Neural cell (in vitro differentiated cells): ENCODE measurements at regions not wholly inside any gene's neighbourhood (a gene's known extent, or its start where the extent isn't known, plus 50 kb on each side); places are given as distances from the start of the nearest gene placed in this dataset.

Experiments
- H2AFZ ChIP-seq: fragments of 200-600, 300-800 bp; sonication (generic), shearing (Covaris generic); 2 replicates; pipeline ENCODE4 v1.6.0; 2014; ENCODE audit warnings: low read depth, mild to moderate bottlenecking, antibody characterized with exemption, low read length, moderate library complexity
- H3F3A ChIP-seq: fragments of 200-600 bp; shearing (Covaris generic); 2 replicates; pipeline ENCODE4 v1.6.1; 2016; ENCODE audit warnings: mild to moderate bottlenecking, moderate library complexity, mixed read lengths, antibody characterized with exemption, low read length; ENCODE audit not compliant: insufficient read depth, poor library complexity, severe bottlenecking
- H3K27ac ChIP-seq: fragments of 200-600, 300-800 bp; sonication (generic), shearing (Covaris generic); 2 replicates; pipeline ENCODE4 v1.5.1; 2014; ENCODE audit warnings: mild to moderate bottlenecking, low read length, moderate library complexity
- H3K27me3 ChIP-seq: fragments of 300-800, 200-600 bp; sonication (generic), shearing (Covaris generic); 2 replicates; pipeline ENCODE4 v1.6.0; 2014; ENCODE audit warnings: mild to moderate bottlenecking, low read depth, low read length, moderate library complexity; ENCODE audit not compliant: insufficient read depth
- H3K36me3 ChIP-seq: fragments of 300-800, 200-600 bp; sonication (generic), shearing (Covaris generic); 2 replicates; pipeline ENCODE4 v1.5.1; 2014; ENCODE audit warnings: mild to moderate bottlenecking, antibody characterized with exemption, low read length, moderate library complexity; ENCODE audit not compliant: insufficient read depth
- H3K4me2 ChIP-seq: fragments of 300-800, 200-600 bp; sonication (generic), shearing (Covaris generic); 2 replicates; pipeline ENCODE4 v1.6.0; 2014; ENCODE audit warnings: mild to moderate bottlenecking, low read length
- H3K4me3 ChIP-seq: fragments of 300-800, 200-600 bp; sonication (generic), shearing (Covaris generic); 2 replicates; pipeline ENCODE4 v1.5.1; 2014; ENCODE audit warnings: mild to moderate bottlenecking, low read length, moderate library complexity
- H3K79me2 ChIP-seq: fragments of 200-600 bp; shearing (Covaris generic); replicated peaks from 2 replicates; pipeline ENCODE4 v1.6.0; 2014; ENCODE audit warnings: mild to moderate bottlenecking, low read length, moderate library complexity; ENCODE audit not compliant: insufficient read depth
- H3K9ac ChIP-seq: fragments of 300-800, 200-600 bp; sonication (generic), shearing (Covaris generic); 2 replicates; pipeline ENCODE4 v1.6.1; 2016; ENCODE audit warnings: mild to moderate bottlenecking, low read length, mixed read lengths
- H3K9me2 ChIP-seq: fragments of 200-600 bp; shearing (Covaris generic); 2 replicates; pipeline ENCODE4 v1.6.1; 2016; ENCODE audit warnings: mild to moderate bottlenecking, low read length, mixed read lengths; ENCODE audit not compliant: insufficient read depth
- H3K9me3 ChIP-seq: fragments of 200-600, 300-800 bp; sonication (generic), shearing (Covaris generic); 2 replicates; pipeline ENCODE4 v1.6.1; 2016; ENCODE audit warnings: mild to moderate bottlenecking, mixed run types, low read length, moderate library complexity, mixed read lengths
- H4K20me1 ChIP-seq: fragments of 200-600 bp; shearing (Covaris generic); 2 replicates; pipeline ENCODE4 v1.6.1; 2016; ENCODE audit warnings: mild to moderate bottlenecking, mixed run types; ENCODE audit not compliant: insufficient read depth
- EP300 ChIP-seq: fragments of 450-650 bp; conservative IDR thresholded peaks from 2 replicates; pipeline ENCODE4 v1.6.1; 2014; ENCODE audit warnings: antibody characterized with exemption, mild to moderate bottlenecking, moderate library complexity; ENCODE audit not compliant: poor library complexity, severe bottlenecking
- EZH2 ChIP-seq: fragments of 200-600, 300-800 bp; shearing (Covaris generic), sonication (generic); IDR thresholded peaks from 2 replicates; pipeline ENCODE4 v1.6.1; 2014; ENCODE audit warnings: antibody characterized with exemption, low read length, borderline replicate concordance, mild to moderate bottlenecking; ENCODE audit not compliant: insufficient read depth, poor library complexity, severe bottlenecking
- MXI1 ChIP-seq: fragments of 450-650 bp; conservative IDR thresholded peaks from 2 replicates; pipeline ENCODE4 v1.6.1; 2014; ENCODE audit warnings: antibody characterized with exemption, mild to moderate bottlenecking; ENCODE audit not compliant: poor library complexity, severe bottlenecking
- POLR2AphosphoS5 ChIP-seq: IDR thresholded peaks from 2 replicates; pipeline ENCODE4 v1.6.1; 2012
- RAD21 ChIP-seq: fragments of 450-650 bp; conservative IDR thresholded peaks from 2 replicates; pipeline ENCODE4 v1.6.1; 2014; ENCODE audit warnings: antibody characterized with exemption, mild to moderate bottlenecking, moderate library complexity
- SMC3 ChIP-seq: fragments of 450-650 bp; conservative IDR thresholded peaks from 2 replicates; pipeline ENCODE4 v1.6.1; 2014; ENCODE audit warnings: antibody characterized with exemption, mild to moderate bottlenecking, moderate library complexity; ENCODE audit not compliant: poor library complexity
- TAF1 ChIP-seq: IDR thresholded peaks from 2 replicates; pipeline ENCODE4 v1.6.1; 2012; ENCODE audit warnings: low read depth
- TF ChIP-seq, protein P1 (sequence below): IDR thresholded peaks from 2 replicates; pipeline ENCODE4 v1.6.1; 2012; ENCODE audit warnings: borderline replicate concordance
- TF ChIP-seq, protein P2 (sequence below): fragments of 450-650 bp; IDR thresholded peaks from 2 replicates; pipeline ENCODE4 v1.5.1; 2014; ENCODE audit warnings: antibody characterized with exemption, mild to moderate bottlenecking, moderate library complexity; ENCODE audit not compliant: poor library complexity, severe bottlenecking

DNA sequence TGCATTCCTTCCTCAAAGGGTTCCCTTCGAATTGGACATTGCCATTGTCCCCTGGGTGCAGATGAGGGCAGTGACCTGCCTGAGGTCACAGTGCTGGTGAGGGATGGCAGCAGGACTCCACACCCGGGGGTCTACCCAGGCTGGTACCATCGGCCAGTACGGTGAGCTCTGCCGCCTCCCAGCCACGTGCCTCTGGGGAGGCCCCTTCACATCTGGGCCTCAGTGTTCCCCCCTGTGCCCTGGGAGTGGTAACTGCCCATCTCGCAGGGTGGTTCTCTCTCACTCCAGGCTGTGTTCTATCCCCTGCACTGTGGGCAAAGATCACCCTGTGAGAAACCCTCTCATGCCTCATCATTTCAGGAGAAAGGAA, 99.4 kb upstream of the IQSEC1 start:
- no peaks in the 10 kb centered on the region for H3F3A ChIP-seq
- no peak for TF ChIP-seq EZH2
- no peak for TF ChIP-seq MXI1
- no peak for TF ChIP-seq SMC3

DNA sequence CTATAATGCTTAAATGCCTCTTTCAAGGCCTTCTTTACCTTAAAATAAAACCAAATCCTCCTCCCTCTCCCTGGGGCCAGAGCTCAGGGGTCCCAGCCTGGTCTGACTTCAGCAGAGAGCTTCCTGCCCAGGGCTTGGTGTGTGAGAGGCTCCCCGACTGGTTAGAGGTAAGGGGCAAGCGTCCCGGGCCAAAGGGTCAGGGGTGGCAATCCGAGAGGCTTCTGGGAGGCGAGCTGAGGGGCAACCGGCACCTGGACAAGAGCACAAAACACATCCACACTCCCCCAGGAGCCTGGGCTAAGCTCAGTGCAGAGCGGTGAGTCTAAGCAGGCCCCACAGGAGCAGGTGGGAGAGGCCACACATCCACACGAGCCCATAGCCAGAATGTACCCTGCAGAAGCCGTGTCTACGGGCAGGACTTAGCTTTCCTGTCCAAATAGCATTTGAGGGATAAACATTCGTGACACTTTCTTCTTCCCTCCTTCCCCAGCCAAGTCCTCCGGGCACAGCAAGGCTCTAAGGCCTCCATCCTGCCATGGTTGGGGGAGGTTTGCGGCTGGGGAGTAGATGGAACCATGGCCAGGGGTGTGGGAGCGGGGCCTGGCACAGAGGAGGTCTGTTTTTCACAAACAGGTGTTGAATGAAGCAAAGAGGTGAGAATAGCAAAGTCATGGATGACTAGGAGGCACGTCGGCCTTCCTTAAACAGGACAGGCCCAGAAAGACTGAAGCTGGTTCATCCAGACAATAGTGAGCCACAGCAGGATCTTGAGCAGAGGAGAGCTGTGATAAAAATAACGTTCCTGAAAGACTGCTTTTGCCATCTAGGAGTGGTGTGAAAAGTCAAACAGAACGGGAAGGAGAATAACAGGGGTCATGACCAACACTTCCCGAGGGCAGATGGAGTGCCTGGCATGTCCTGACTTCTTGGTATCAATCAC, 98.7 kb upstream of the IQSEC1 start:
- no peaks in the 10 kb centered on the region for H3F3A ChIP-seq
- TF ChIP-seq MXI1 = no peak
- TF ChIP-seq, protein P1, sequence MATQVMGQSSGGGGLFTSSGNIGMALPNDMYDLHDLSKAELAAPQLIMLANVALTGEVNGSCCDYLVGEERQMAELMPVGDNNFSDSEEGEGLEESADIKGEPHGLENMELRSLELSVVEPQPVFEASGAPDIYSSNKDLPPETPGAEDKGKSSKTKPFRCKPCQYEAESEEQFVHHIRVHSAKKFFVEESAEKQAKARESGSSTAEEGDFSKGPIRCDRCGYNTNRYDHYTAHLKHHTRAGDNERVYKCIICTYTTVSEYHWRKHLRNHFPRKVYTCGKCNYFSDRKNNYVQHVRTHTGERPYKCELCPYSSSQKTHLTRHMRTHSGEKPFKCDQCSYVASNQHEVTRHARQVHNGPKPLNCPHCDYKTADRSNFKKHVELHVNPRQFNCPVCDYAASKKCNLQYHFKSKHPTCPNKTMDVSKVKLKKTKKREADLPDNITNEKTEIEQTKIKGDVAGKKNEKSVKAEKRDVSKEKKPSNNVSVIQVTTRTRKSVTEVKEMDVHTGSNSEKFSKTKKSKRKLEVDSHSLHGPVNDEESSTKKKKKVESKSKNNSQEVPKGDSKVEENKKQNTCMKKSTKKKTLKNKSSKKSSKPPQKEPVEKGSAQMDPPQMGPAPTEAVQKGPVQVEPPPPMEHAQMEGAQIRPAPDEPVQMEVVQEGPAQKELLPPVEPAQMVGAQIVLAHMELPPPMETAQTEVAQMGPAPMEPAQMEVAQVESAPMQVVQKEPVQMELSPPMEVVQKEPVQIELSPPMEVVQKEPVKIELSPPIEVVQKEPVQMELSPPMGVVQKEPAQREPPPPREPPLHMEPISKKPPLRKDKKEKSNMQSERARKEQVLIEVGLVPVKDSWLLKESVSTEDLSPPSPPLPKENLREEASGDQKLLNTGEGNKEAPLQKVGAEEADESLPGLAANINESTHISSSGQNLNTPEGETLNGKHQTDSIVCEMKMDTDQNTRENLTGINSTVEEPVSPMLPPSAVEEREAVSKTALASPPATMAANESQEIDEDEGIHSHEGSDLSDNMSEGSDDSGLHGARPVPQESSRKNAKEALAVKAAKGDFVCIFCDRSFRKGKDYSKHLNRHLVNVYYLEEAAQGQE = no peak
- no peak for TF ChIP-seq POLR2AphosphoS5
- no peak for TF ChIP-seq TAF1
- TF ChIP-seq RAD21 = no peak
- TF ChIP-seq, protein P2, sequence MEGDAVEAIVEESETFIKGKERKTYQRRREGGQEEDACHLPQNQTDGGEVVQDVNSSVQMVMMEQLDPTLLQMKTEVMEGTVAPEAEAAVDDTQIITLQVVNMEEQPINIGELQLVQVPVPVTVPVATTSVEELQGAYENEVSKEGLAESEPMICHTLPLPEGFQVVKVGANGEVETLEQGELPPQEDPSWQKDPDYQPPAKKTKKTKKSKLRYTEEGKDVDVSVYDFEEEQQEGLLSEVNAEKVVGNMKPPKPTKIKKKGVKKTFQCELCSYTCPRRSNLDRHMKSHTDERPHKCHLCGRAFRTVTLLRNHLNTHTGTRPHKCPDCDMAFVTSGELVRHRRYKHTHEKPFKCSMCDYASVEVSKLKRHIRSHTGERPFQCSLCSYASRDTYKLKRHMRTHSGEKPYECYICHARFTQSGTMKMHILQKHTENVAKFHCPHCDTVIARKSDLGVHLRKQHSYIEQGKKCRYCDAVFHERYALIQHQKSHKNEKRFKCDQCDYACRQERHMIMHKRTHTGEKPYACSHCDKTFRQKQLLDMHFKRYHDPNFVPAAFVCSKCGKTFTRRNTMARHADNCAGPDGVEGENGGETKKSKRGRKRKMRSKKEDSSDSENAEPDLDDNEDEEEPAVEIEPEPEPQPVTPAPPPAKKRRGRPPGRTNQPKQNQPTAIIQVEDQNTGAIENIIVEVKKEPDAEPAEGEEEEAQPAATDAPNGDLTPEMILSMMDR = no peak
- no peak for TF ChIP-seq EP300
- no peak for TF ChIP-seq EZH2
- TF ChIP-seq SMC3 = no peak
- H3K79me2 ChIP-seq = no peaks in the 10 kb centered on the region
- H2AFZ ChIP-seq = no peak overlapping the region
- no peaks in the 10 kb centered on the region for H3K9me2 ChIP-seq
- H3K27ac ChIP-seq = no peak overlapping the region
- no peaks in the 10 kb centered on the region for H4K20me1 ChIP-seq
- no peaks in the 10 kb centered on the region for H3K36me3 ChIP-seq
- H3K27me3 ChIP-seq = no peaks in the 10 kb centered on the region
- H3K4me3 ChIP-seq = no peak overlapping the region
- H3K9ac ChIP-seq = no peak overlapping the region
- H3K9me3 ChIP-seq = no peaks in the 10 kb centered on the region
- no peak overlapping the region for H3K4me2 ChIP-seq

More for the DNA sequence above, 99.4 kb upstream of the IQSEC1 start:
- H3K27ac ChIP-seq = no peak overlapping the region
- no peaks in the 10 kb centered on the region for H3K9me2 ChIP-seq
- H4K20me1 ChIP-seq = no peaks in the 10 kb centered on the region
- H3K36me3 ChIP-seq = no peaks in the 10 kb centered on the region
- H2AFZ ChIP-seq = no peak overlapping the region
- H3K9ac ChIP-seq = no peak overlapping the region
- no peaks in the 10 kb centered on the region for H3K27me3 ChIP-seq
- H3K4me3 ChIP-seq = no peak overlapping the region
- no peaks in the 10 kb centered on the region for H3K9me3 ChIP-seq
- no peak overlapping the region for H3K4me2 ChIP-seq
- H3K79me2 ChIP-seq = no peaks in the 10 kb centered on the region
